ENCODE measurements at regions not wholly inside any gene's neighbourhood (a gene's known extent, or its start where the extent isn't known, plus 50 kb on each side); places are given as distances from the start of the nearest gene placed in this dataset.

- TF ChIP-seq, protein P1, sequence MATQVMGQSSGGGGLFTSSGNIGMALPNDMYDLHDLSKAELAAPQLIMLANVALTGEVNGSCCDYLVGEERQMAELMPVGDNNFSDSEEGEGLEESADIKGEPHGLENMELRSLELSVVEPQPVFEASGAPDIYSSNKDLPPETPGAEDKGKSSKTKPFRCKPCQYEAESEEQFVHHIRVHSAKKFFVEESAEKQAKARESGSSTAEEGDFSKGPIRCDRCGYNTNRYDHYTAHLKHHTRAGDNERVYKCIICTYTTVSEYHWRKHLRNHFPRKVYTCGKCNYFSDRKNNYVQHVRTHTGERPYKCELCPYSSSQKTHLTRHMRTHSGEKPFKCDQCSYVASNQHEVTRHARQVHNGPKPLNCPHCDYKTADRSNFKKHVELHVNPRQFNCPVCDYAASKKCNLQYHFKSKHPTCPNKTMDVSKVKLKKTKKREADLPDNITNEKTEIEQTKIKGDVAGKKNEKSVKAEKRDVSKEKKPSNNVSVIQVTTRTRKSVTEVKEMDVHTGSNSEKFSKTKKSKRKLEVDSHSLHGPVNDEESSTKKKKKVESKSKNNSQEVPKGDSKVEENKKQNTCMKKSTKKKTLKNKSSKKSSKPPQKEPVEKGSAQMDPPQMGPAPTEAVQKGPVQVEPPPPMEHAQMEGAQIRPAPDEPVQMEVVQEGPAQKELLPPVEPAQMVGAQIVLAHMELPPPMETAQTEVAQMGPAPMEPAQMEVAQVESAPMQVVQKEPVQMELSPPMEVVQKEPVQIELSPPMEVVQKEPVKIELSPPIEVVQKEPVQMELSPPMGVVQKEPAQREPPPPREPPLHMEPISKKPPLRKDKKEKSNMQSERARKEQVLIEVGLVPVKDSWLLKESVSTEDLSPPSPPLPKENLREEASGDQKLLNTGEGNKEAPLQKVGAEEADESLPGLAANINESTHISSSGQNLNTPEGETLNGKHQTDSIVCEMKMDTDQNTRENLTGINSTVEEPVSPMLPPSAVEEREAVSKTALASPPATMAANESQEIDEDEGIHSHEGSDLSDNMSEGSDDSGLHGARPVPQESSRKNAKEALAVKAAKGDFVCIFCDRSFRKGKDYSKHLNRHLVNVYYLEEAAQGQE (IDR thresholded peaks at IDR 0.05; ENCODE audit: insufficient read depth in 1 of 2, low read depth in 2 of 2, low read length in 2 of 2) = no peak
- TF ChIP-seq POLR2AphosphoS5 (IDR thresholded peaks at IDR 0.05; ENCODE audit: low read depth, low read length) = no peak
Observed at GRCh38 chr18:52000435-52000834, 339.6 kb upstream of the DCC start.

All from PFSK-1 (cell line).